ENCODE measurements at regions not wholly inside any gene's neighbourhood (a gene's known extent, or its start where the extent isn't known, plus 50 kb on each side); places are given as distances from the start of the nearest gene placed in this dataset.

DNA sequence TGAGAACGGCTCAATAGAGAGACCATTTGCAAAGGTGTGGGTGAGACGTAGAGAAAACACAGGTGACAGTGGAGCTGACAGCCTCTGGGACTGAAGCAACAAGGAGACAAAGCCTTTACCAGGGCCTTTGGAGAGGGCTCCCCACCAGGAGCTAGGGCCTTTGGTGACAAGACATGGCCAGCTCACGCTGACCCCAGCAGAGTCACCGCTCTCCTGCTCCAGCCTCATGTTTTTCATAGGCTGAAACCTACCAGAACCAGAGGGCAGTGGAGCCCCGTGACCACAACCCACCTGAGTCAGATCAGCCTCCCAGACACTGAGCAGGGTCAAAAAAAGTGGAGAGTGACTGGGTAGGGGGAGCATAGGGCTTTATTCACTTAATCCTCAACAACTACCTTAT lies 214.7 kb downstream of the SHQ1 start:
- no peak for TF ChIP-seq EZH2 (IDR thresholded peaks at IDR 0.05)
- TF ChIP-seq, protein P1, sequence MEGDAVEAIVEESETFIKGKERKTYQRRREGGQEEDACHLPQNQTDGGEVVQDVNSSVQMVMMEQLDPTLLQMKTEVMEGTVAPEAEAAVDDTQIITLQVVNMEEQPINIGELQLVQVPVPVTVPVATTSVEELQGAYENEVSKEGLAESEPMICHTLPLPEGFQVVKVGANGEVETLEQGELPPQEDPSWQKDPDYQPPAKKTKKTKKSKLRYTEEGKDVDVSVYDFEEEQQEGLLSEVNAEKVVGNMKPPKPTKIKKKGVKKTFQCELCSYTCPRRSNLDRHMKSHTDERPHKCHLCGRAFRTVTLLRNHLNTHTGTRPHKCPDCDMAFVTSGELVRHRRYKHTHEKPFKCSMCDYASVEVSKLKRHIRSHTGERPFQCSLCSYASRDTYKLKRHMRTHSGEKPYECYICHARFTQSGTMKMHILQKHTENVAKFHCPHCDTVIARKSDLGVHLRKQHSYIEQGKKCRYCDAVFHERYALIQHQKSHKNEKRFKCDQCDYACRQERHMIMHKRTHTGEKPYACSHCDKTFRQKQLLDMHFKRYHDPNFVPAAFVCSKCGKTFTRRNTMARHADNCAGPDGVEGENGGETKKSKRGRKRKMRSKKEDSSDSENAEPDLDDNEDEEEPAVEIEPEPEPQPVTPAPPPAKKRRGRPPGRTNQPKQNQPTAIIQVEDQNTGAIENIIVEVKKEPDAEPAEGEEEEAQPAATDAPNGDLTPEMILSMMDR (IDR thresholded peaks at IDR 0.05), result no peak
